IMR-90 (cell line): ENCODE measurements at regions not wholly inside any gene's neighbourhood (a gene's known extent, or its start where the extent isn't known, plus 50 kb on each side); places are given as distances from the start of the nearest gene placed in this dataset.

Experiments
- ATAC-seq: fragments of 200-7000 bp; cut with Tn5 transposase; 2 replicates; pipeline ENCODE4 v1.9.1; 2020; ENCODE audit warnings: low read depth, mild to moderate bottlenecking, moderate library complexity
- BruUV-seq: library from RNA; stranded (reverse); fragments of 400-500 nt; replicated peaks from 2 replicates; lab custom pipeline; 2021; lab: Mats Ljungman, UMichigan
- CTCF ChIA-PET: fragments of 300-600 bp; formaldehyde crosslinking; extraction: SDS; loops from one replicate; lab custom pipeline; 2021; ENCODE audit warnings: antibody characterized with exemption; lab: Yijun Ruan, JAX
- POLR2A ChIA-PET: fragments of 300-600 bp; sonication (Branson Sonifier 250); formaldehyde crosslinking; loops from one replicate; lab custom pipeline; 2022; ENCODE audit warnings: antibody characterized with exemption; ENCODE audit not compliant: unreplicated experiment; lab: Charles Lee
- DNase-seq: peaks from one replicate; pipeline ENCODE4 v3.0.0; 2013
- H2AFZ ChIP-seq: replicated peaks from 2 replicates; pipeline ENCODE3; 2013; ENCODE audit warnings: low read length, mild to moderate bottlenecking; ENCODE audit not compliant: poor library complexity
- H2AK5ac ChIP-seq: 2 replicates; pipeline ENCODE4 v1.6.1; 2013; ENCODE audit warnings: low read depth, low read length, inconsistent platforms
- H2AK9ac ChIP-seq: replicated peaks from 2 replicates; pipeline ENCODE3; 2013; ENCODE audit warnings: mild to moderate bottlenecking, low read depth, low read length, moderate library complexity; ENCODE audit not compliant: poor library complexity
- H2BK120ac ChIP-seq: 2 replicates; pipeline ENCODE4 v1.6.1; 2013; ENCODE audit warnings: low read depth, low read length, inconsistent platforms
- H2BK15ac ChIP-seq: 3 replicates; pipeline ENCODE4 v1.6.1; 2013; ENCODE audit warnings: low read depth, low read length, inconsistent platforms
- H2BK20ac ChIP-seq: 2 replicates; pipeline ENCODE4 v1.6.1; 2013; ENCODE audit warnings: low read depth, mild to moderate bottlenecking, inconsistent platforms, low read length, moderate library complexity
- H2BK5ac ChIP-seq: 2 replicates; pipeline ENCODE4 v1.6.1; 2013; ENCODE audit warnings: mild to moderate bottlenecking, low read depth, low read length, inconsistent platforms; ENCODE audit not compliant: poor library complexity, severe bottlenecking
- H3K14ac ChIP-seq: replicated peaks from 2 replicates; pipeline ENCODE4 v1.6.1; 2013; ENCODE audit warnings: low read depth, low read length, inconsistent platforms
- H3K18ac ChIP-seq: 2 replicates; pipeline ENCODE4 v1.6.1; 2013; ENCODE audit warnings: low read depth, low read length, control low read depth
- H3K23ac ChIP-seq: 2 replicates; pipeline ENCODE4 v1.6.1; 2013; ENCODE audit warnings: low read depth, low read length, inconsistent platforms
- H3K27ac ChIP-seq: 2 replicates; pipeline ENCODE4 v1.5.1; 2013; ENCODE audit warnings: mild to moderate bottlenecking, control low read depth, low read length; ENCODE audit not compliant: insufficient read depth
- H3K27me3 ChIP-seq: 2 replicates; pipeline ENCODE4 v1.6.1; 2013; ENCODE audit warnings: low read length; ENCODE audit not compliant: control insufficient read depth, insufficient read depth
- H3K36me3 ChIP-seq: 2 replicates; pipeline ENCODE4 v1.6.1; 2013; ENCODE audit warnings: low read length, mixed read lengths; ENCODE audit not compliant: control insufficient read depth, insufficient read depth
- H3K4ac ChIP-seq: 2 replicates; pipeline ENCODE4 v1.6.1; 2013; ENCODE audit warnings: low read depth, low read length, inconsistent platforms
- H3K4me1 ChIP-seq: 2 replicates; pipeline ENCODE4 v1.6.1; 2013; ENCODE audit warnings: low read length, mixed read lengths; ENCODE audit not compliant: control insufficient read depth, insufficient read depth
- H3K4me2 ChIP-seq: 2 replicates; pipeline ENCODE4 v1.6.1; 2013; ENCODE audit warnings: low read depth, mild to moderate bottlenecking, control low read depth, low read length, moderate library complexity
- H3K4me3 ChIP-seq: 2 replicates; pipeline ENCODE4 v1.5.1; 2013; ENCODE audit warnings: low read depth, mild to moderate bottlenecking, control low read depth, low read length, moderate library complexity; ENCODE audit not compliant: insufficient read depth
- H3K56ac ChIP-seq: 2 replicates; pipeline ENCODE4 v1.6.1; 2013; ENCODE audit warnings: low read length, inconsistent platforms; ENCODE audit not compliant: insufficient read depth; ENCODE audit errors: extremely low read depth
- H3K79me1 ChIP-seq, 2 experiments: 2 replicates each; pipeline ENCODE4 v1.6.1; 2013; ENCODE audit warnings: low read length in 2 of 2, inconsistent platforms in 1 of 2, low read depth in 1 of 2
- H3K9ac ChIP-seq: 2 replicates; pipeline ENCODE4 v1.6.1; 2013; ENCODE audit warnings: low read depth, low read length, control low read depth
- H3K9me1 ChIP-seq: 2 replicates; pipeline ENCODE4 v1.6.1; 2013; ENCODE audit warnings: low read length, inconsistent platforms; ENCODE audit not compliant: insufficient read depth
- H3K9me3 ChIP-seq: 2 replicates; pipeline ENCODE4 v1.6.1; 2013; ENCODE audit warnings: low read length; ENCODE audit not compliant: control insufficient read depth, insufficient read depth
- H4K20me1 ChIP-seq: 2 replicates; pipeline ENCODE4 v1.6.1; 2013; ENCODE audit warnings: low read length, inconsistent platforms; ENCODE audit not compliant: insufficient read depth
- H4K5ac ChIP-seq: 2 replicates; pipeline ENCODE4 v1.6.1; 2013; ENCODE audit warnings: mild to moderate bottlenecking, low read depth, low read length, control low read depth
- H4K8ac ChIP-seq, 2 experiments: 2 replicates each; pipeline ENCODE4 v1.6.1; 2013; ENCODE audit warnings: low read depth in 2 of 2, low read length in 2 of 2, control low read depth in 1 of 2, inconsistent platforms in 1 of 2
- H4K91ac ChIP-seq: 2 replicates; pipeline ENCODE4 v1.6.1; 2013; ENCODE audit warnings: low read depth, low read length, inconsistent platforms; ENCODE audit not compliant: insufficient read depth
- BHLHE40 ChIP-seq: fragments of 150-350 bp; IDR thresholded peaks from 2 replicates; pipeline ENCODE4 v1.6.1; 2016; ENCODE audit warnings: mild to moderate bottlenecking, low read depth, low read length
- CEBPB ChIP-seq: IDR thresholded peaks from 2 replicates; pipeline ENCODE4 v1.6.1; 2012; ENCODE audit warnings: low read depth, low read length, improper control_type of control experiment
- CHD1 ChIP-seq: IDR thresholded peaks from 2 replicates; pipeline ENCODE4 v1.6.1; 2012; ENCODE audit warnings: low read depth, low read length, improper control_type of control experiment
- FOS ChIP-seq: fragments of 150-350 bp; IDR thresholded peaks from 2 replicates; pipeline ENCODE4 v1.6.1; 2016; ENCODE audit warnings: low read depth, low read length
- MAFK ChIP-seq: IDR thresholded peaks from 2 replicates; pipeline ENCODE4 v1.6.1; 2012; ENCODE audit warnings: low read depth, low read length, improper control_type of control experiment
- MAZ ChIP-seq: IDR thresholded peaks from 2 replicates; pipeline ENCODE4 v1.6.1; 2012; ENCODE audit warnings: low read depth, mild to moderate bottlenecking, low read length, improper control_type of control experiment, moderate library complexity, borderline replicate concordance
- MXI1 ChIP-seq: IDR thresholded peaks from 2 replicates; pipeline ENCODE4 v1.6.1; 2012; ENCODE audit warnings: low read depth, mild to moderate bottlenecking, low read length, moderate library complexity, borderline replicate concordance
- NFE2L2 ChIP-seq: fragments of 150-350 bp; IDR thresholded peaks from 2 replicates; pipeline ENCODE4 v1.6.1; 2016; ENCODE audit warnings: low read depth, mild to moderate bottlenecking, low read length
- POLR2A ChIP-seq: IDR thresholded peaks from 2 replicates; pipeline ENCODE4 v1.6.1; 2012; ENCODE audit warnings: mild to moderate bottlenecking, low read depth, low read length
- RAD21 ChIP-seq: IDR thresholded peaks from 2 replicates; pipeline ENCODE4 v1.6.1; 2012; ENCODE audit warnings: low read length, improper control_type of control experiment
- RCOR1 ChIP-seq: IDR thresholded peaks from 2 replicates; pipeline ENCODE4 v1.6.1; 2012; ENCODE audit warnings: mild to moderate bottlenecking, low read length, improper control_type of control experiment; ENCODE audit not compliant: insufficient replicate concordance
- RFX5 ChIP-seq: IDR thresholded peaks from 2 replicates; pipeline ENCODE4 v1.8.0; 2012; ENCODE audit warnings: low read depth, mild to moderate bottlenecking, low read length, moderate library complexity
- SMC3 ChIP-seq: fragments of 150-350 bp; IDR thresholded peaks from 2 replicates; pipeline ENCODE4 v1.6.1; 2016; ENCODE audit warnings: low read depth, mild to moderate bottlenecking, antibody characterized with exemption, low read length, moderate library complexity
- WGBS, 2 experiments: methylation state at CpG; one replicate each; pipeline versions ENCODE4 v1.1.5 to v1.1.7; 2013; ENCODE audit warnings: missing lambda C conversion rate in 2 of 2; ENCODE audit not compliant: insufficient read length in 1 of 2; ENCODE audit errors: extremely low coverage in 2 of 2; 5-methylcytosine and 5-hydroxymethylcytosine counted together
- dilution Hi-C: fragments of 300-500 bp; cut with HindIII; formaldehyde crosslinking; loops from one replicate; pipeline ENCODE4 v1.14.3; 2018; ENCODE audit warnings: low sequenced_read_pairs; ENCODE audit not compliant: unreplicated experiment
- in situ Hi-C: fragments of 300-500 bp; cut with MboI; formaldehyde crosslinking; loops from 3 replicates; pipeline ENCODE4 v1.14.3; 2019; ENCODE audit warnings: low sequenced_read_pairs, inconsistent platforms, mixed read lengths
- intact Hi-C: fragments of 100-400 bp; cut with micrococcal nuclease; formaldehyde crosslinking; loops from 2 replicates; pipeline ENCODE4 v1.10.0; 2022
- TF ChIP-seq, protein P1 (sequence below): fragments of 150-350 bp; IDR thresholded peaks from 2 replicates; pipeline ENCODE4 v1.6.1; 2016; ENCODE audit warnings: low read depth, mild to moderate bottlenecking, low read length, moderate library complexity, borderline replicate concordance
- TF ChIP-seq, protein P2 (sequence below): conservative IDR thresholded peaks from 2 replicates; pipeline ENCODE4 v1.5.1; 2012; ENCODE audit warnings: mild to moderate bottlenecking, low read depth, low read length, improper control_type of control experiment
- TF ChIP-seq, protein P3 (sequence below): fragments of 150-350 bp; IDR thresholded peaks from 2 replicates; pipeline ENCODE4 v1.6.1; 2017; ENCODE audit warnings: mild to moderate bottlenecking, antibody characterized with exemption, low read length, low read depth

DNA sequence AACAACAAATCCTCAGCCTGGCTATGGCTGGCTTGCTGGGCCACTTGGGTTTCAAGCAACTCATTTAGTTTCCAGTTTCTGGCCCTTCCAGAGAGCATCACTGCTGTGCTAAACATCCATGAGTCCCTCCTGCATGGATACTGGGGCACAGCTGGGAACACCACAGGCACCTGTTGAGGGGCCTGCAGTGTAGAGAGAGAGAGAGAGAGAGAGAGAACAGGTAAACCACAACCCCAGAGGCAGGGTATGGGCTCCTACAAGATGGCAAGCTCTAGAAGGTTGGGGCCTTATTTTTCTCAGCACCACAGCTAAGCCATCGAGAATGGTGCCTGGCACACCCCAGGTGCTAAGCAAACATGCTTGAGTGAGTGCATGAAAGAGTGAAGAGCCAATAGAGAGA is 120.3 kb downstream of the RBFOX3 start:
- Histone ChIP-seq H2AK5ac (no peak overlapping the region), H4K5ac (no peak overlapping the region), H3K23ac (no peak overlapping the region), H3K36me3 (no peaks in the 10 kb centered on the region), H3K4me2 (no peak overlapping the region), H3K9me3 (peaks cover 2% of the 10 kb centered on the region; the same call in 1 of the 2 replicates), H3K27me3 (peaks cover 6% of the 10 kb centered on the region; the same call in 1 of the 2 replicates), H2AFZ (no peak overlapping the region), H4K20me1 (no peaks in the 10 kb centered on the region), H2BK120ac (no peak overlapping the region), H2AK9ac (no peak overlapping the region), H3K79me1 (no peaks in the 10 kb centered on the region), H3K9ac (no peak overlapping the region), H3K18ac (no peak overlapping the region), H2BK15ac (no peak overlapping the region), H4K91ac (no peak overlapping the region), H3K4me1 (no peaks in the 10 kb centered on the region), H3K27ac (no peak overlapping the region), H3K9me1 (no peaks in the 10 kb centered on the region), H2BK20ac (no peak overlapping the region), H3K56ac (no peak overlapping the region), H3K14ac (no peak overlapping the region), H3K4me3 (no peak overlapping the region), H4K8ac (no peak overlapping the region), H2BK5ac (no peak overlapping the region), H3K4ac (no peak overlapping the region)
- BruUV-seq, result no TSS peak
- WGBS, 2 experiments, result no CpG with 5 or more reads among the region's 1 CpG
- in situ Hi-C loops, result no loop called here
- DNase-seq (no peak), ATAC-seq (no peak)
- intact Hi-C loops, result no loop called here
- ChIA-PET CTCF (no interaction called here), POLR2A (no interaction called here)
- dilution Hi-C loops, result no loop called here
- TF ChIP-seq, protein P1, sequence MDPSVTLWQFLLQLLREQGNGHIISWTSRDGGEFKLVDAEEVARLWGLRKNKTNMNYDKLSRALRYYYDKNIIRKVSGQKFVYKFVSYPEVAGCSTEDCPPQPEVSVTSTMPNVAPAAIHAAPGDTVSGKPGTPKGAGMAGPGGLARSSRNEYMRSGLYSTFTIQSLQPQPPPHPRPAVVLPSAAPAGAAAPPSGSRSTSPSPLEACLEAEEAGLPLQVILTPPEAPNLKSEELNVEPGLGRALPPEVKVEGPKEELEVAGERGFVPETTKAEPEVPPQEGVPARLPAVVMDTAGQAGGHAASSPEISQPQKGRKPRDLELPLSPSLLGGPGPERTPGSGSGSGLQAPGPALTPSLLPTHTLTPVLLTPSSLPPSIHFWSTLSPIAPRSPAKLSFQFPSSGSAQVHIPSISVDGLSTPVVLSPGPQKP, result no peak
- TF ChIP-seq NFE2L2, result no peak
- TF ChIP-seq MAZ, result no peak
- TF ChIP-seq RAD21, result no peak
- TF ChIP-seq, protein P2, sequence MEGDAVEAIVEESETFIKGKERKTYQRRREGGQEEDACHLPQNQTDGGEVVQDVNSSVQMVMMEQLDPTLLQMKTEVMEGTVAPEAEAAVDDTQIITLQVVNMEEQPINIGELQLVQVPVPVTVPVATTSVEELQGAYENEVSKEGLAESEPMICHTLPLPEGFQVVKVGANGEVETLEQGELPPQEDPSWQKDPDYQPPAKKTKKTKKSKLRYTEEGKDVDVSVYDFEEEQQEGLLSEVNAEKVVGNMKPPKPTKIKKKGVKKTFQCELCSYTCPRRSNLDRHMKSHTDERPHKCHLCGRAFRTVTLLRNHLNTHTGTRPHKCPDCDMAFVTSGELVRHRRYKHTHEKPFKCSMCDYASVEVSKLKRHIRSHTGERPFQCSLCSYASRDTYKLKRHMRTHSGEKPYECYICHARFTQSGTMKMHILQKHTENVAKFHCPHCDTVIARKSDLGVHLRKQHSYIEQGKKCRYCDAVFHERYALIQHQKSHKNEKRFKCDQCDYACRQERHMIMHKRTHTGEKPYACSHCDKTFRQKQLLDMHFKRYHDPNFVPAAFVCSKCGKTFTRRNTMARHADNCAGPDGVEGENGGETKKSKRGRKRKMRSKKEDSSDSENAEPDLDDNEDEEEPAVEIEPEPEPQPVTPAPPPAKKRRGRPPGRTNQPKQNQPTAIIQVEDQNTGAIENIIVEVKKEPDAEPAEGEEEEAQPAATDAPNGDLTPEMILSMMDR, result no peak
- TF ChIP-seq, protein P3, sequence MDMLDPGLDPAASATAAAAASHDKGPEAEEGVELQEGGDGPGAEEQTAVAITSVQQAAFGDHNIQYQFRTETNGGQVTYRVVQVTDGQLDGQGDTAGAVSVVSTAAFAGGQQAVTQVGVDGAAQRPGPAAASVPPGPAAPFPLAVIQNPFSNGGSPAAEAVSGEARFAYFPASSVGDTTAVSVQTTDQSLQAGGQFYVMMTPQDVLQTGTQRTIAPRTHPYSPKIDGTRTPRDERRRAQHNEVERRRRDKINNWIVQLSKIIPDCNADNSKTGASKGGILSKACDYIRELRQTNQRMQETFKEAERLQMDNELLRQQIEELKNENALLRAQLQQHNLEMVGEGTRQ, result no peak
- no peak for TF ChIP-seq SMC3
- TF ChIP-seq RCOR1, result no peak
- no peak for TF ChIP-seq RFX5
- no peak for TF ChIP-seq MXI1
- TF ChIP-seq BHLHE40, result no peak
- TF ChIP-seq MAFK, result no peak
- TF ChIP-seq CHD1, result no peak
- TF ChIP-seq POLR2A, result no peak
- no peak for TF ChIP-seq FOS
- no peak for TF ChIP-seq CEBPB
